ENCODE measurements at regions not wholly inside any gene's neighbourhood (a gene's known extent, or its start where the extent isn't known, plus 50 kb on each side); places are given as distances from the start of the nearest gene placed in this dataset.

DNA sequence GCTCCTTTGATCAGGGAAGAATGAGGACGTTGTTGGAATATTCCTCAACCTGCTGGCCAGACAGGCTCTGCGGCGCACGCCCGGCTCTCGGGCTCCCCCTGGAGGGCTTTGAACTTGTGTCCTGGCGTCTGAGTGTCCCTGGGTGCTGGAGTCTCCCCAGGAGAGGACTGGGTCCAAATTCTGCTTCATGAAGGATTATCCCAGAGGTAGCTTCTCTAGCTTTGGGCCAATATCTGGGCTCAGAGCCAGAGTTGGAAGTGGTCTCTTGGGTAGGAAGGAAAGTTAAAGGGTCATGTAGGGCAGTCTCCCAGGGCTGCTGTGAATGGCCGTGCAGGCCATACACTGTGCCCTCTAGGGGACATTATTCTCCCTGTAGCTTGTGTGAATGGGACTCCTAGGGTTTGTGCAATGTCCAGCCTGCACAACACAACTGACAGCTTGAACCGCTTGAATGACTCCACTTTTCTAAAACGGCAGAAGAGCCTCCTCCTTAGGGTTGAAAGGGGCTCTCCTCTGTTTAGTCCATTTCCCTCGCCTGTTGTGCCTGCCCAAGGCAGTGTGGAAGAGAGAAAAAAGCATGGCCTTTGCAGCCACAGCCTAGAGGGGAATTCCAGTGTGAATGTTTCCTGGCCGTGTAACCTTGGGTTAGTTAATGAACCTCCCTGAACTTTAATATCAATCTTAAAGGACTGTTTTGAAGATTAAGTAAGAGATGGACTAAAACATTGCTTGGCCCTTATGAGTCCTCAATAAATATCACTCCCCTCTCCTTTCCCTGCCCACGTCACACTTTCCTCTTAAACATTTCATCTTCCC is 111.2 kb upstream of the THY1 start:
- DNase-seq (ENCODE audit: low read depth) = no peak
- TF ChIP-seq, protein P1, sequence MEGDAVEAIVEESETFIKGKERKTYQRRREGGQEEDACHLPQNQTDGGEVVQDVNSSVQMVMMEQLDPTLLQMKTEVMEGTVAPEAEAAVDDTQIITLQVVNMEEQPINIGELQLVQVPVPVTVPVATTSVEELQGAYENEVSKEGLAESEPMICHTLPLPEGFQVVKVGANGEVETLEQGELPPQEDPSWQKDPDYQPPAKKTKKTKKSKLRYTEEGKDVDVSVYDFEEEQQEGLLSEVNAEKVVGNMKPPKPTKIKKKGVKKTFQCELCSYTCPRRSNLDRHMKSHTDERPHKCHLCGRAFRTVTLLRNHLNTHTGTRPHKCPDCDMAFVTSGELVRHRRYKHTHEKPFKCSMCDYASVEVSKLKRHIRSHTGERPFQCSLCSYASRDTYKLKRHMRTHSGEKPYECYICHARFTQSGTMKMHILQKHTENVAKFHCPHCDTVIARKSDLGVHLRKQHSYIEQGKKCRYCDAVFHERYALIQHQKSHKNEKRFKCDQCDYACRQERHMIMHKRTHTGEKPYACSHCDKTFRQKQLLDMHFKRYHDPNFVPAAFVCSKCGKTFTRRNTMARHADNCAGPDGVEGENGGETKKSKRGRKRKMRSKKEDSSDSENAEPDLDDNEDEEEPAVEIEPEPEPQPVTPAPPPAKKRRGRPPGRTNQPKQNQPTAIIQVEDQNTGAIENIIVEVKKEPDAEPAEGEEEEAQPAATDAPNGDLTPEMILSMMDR (conservative IDR thresholded peaks at IDR 0.05; ENCODE audit: low read depth, low read length) = peak; percentile 93
- H3K4me3 ChIP-seq (ENCODE audit: low read length) = no peak overlapping the region

DNA sequence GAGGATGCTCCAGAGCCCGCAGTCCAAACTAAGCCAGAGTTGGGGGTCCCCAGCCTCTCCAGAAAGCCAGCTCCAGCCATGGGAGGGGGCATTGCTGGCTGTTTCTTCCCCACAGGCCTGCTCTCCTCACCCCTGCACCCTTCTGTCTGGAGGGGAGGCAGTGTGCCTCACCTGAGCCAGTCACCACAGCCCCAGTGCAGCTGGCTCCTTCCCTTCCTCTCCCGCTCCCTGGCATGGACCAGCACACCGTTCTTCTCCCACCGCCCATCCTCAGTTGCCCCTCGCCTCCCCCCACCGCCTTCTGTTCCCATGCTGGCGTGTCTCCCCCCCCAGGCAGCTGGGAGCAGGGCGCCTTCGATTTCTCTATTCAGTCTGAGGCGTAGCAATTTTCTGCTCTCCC is 110.5 kb upstream of the THY1 start:
- no peak for DNase-seq (ENCODE audit: low read depth)
- TF ChIP-seq, protein P1 (conservative IDR thresholded peaks at IDR 0.05; ENCODE audit: low read depth, low read length) = no peak
- no peak overlapping the region for H3K4me3 ChIP-seq (ENCODE audit: low read length)

DNA sequence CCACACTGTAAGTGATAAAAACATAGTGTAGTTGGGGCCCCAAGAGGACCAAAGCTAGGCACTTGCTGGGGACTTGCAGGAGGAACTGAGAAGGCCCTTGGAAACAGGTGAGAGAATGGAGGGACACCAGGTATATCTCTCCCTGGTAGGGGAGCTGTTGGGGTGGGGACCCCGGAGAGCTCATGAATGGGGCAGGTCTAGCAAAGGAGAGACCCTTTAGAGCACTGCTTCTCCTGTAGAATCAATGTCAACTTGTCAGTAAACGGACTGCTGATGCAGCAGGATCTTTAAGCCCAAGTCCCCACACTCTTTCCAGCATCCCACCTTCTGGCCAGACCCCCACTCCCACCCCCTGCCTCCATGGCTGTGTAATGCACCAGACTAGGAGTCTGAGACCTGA is 109.6 kb upstream of the THY1 start:
- TF ChIP-seq, protein P1 (conservative IDR thresholded peaks at IDR 0.05; ENCODE audit: low read depth, low read length) = no peak
- DNase-seq (ENCODE audit: low read depth) = no peak
- no peak overlapping the region for H3K4me3 ChIP-seq (ENCODE audit: low read length)

DNA sequence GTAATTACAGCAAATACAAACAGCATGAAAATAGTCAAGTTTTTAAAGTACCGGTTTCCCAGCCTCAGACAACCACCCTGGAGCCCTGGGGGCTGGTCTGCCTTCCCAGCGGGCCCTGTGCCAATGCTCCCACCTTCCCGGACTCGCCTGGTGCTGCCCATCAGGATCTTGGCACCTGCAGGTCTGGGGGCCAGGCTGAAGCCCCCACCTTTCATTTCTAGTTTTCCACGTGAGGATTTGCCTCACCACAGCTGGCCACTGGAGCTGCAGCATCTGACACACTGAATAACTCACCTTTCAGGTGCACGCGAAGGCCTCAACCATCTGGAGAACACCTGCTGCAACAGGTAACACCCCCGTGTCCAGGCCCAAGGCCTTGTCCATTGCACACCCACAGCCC is 108.7 kb upstream of the THY1 start:
- no peak for DNase-seq (ENCODE audit: low read depth)
- TF ChIP-seq, protein P1 (conservative IDR thresholded peaks at IDR 0.05; ENCODE audit: low read depth, low read length) = no peak
- H3K4me3 ChIP-seq (ENCODE audit: low read length) = no peak overlapping the region

DNA sequence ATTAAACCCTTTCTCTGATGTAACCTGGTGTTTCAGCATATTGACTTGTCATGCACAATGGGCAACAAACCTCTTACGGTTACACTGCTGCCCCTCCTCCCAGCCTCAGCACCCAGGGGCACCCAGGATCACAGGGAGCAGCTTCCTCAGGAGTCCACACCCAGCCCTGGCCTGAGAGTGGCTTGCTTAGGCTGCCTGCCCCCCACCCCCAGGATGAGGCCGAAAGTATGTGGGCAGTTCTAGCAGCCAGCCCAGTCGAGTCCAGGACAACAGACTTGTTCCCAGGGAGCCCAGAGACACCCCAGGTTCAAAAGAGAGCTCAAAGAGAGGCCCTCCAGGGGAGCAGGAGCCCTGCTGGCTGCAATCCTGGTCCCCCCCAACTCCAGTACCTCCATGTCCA is 108.1 kb upstream of the THY1 start:
- no peak overlapping the region for H3K4me3 ChIP-seq (ENCODE audit: low read length)
- TF ChIP-seq, protein P1 (conservative IDR thresholded peaks at IDR 0.05; ENCODE audit: low read depth, low read length) = no peak
- DNase-seq (ENCODE audit: low read depth) = no peak

DNA sequence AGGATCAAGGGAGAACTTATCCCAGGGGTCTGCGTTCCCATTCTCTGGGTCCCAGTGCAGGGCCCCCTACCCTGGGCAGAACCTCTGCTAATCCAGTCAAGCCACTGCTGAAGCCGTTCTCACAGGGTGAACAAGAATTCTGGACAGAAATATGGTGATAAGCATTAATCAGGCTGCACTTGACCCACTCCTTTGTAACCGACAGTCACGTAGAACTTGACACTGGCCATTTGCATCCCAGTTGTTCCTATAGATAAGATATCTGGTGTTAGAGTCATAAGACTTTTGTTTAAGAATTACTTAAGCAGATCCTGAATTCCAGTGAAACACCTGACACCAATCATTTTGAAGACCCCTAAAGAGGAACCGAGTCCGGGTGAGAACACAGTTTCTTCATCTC is 107.5 kb upstream of the THY1 start:
- no peak for DNase-seq (ENCODE audit: low read depth)
- H3K4me3 ChIP-seq (ENCODE audit: low read length) = no peak overlapping the region
- TF ChIP-seq, protein P1 (conservative IDR thresholded peaks at IDR 0.05; ENCODE audit: low read depth, low read length) = no peak

DNA sequence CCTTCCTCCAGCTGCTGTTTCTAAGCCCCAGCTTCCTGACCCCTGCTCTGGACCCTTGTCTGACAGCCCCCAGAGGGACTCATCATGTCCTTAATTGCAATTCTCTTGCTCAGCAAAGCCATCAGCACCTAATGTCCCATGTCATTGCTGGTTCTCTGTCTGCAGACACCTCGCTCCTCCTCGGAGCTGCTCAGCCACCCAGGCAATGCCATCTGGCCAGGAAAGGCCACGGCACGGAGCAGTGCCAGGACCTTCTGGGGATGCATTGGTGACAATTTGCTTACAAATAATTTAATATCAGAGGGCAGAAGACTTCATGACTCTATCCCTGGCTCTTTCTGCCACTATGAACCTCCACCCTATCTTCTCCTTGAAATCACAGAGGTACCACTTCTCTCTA is 107.0 kb upstream of the THY1 start:
- H3K4me3 ChIP-seq (ENCODE audit: low read length) = no peak overlapping the region
- DNase-seq (ENCODE audit: low read depth) = no peak
- TF ChIP-seq, protein P1 (conservative IDR thresholded peaks at IDR 0.05; ENCODE audit: low read depth, low read length) = no peak
